OCI-LY3 (cell line): ENCODE measurements at regions not wholly inside any gene's neighbourhood (a gene's known extent, or its start where the extent isn't known, plus 50 kb on each side); places are given as distances from the start of the nearest gene placed in this dataset.

ENCODE experiments used
- H2AFZ ChIP-seq: fragments of 200-600, 300-600 bp; shearing (Covaris generic); 2 replicates; pipeline ENCODE4 v1.6.0; 2014; ENCODE audit warnings: antibody characterized with exemption, low read depth, low read length
- H3K27ac ChIP-seq: fragments of 200-600, 300-600 bp; sonication (generic); 2 replicates; pipeline ENCODE4 v1.5.1; 2014; ENCODE audit warnings: mild to moderate bottlenecking, low read length, moderate library complexity, mixed read lengths
- H3K27me3 ChIP-seq: fragments of 200-600, 300-600 bp; sonication (generic); 2 replicates; pipeline ENCODE4 v1.6.1; 2014; ENCODE audit warnings: low read depth, low read length, mixed read lengths
- H3K36me3 ChIP-seq: fragments of 200-600, 300-600 bp; sonication (generic); replicated peaks from 2 replicates; pipeline ENCODE3; 2014; ENCODE audit warnings: low read depth, low read length, mixed read lengths
- H3K4me1 ChIP-seq: fragments of 300-600, 200-600 bp; sonication (generic); 2 replicates; pipeline ENCODE4 v1.6.1; 2014; ENCODE audit warnings: low read length, mixed read lengths
- H3K4me2 ChIP-seq: fragments of 200-600, 300-600 bp; sonication (generic); 2 replicates; pipeline ENCODE4 v1.6.1; 2014; ENCODE audit warnings: low read length, mixed read lengths
- H3K4me3 ChIP-seq: fragments of 300-600, 200-600 bp; sonication (generic); 2 replicates; pipeline ENCODE4 v1.5.1; 2014; ENCODE audit warnings: antibody characterized with exemption, mild to moderate bottlenecking, low read length, moderate library complexity
- H3K79me2 ChIP-seq: fragments of 300-600, 200-600 bp; shearing (Covaris generic); 2 replicates; pipeline ENCODE4 v1.6.1; 2014; ENCODE audit warnings: mild to moderate bottlenecking, low read length, mixed read lengths
- H3K9ac ChIP-seq: fragments of 300-600, 200-600 bp; shearing (Covaris generic); 2 replicates; pipeline ENCODE4 v1.6.0; 2014; ENCODE audit warnings: mild to moderate bottlenecking, low read length, moderate library complexity
- H3K9me3 ChIP-seq: fragments of 200-600, 300-600 bp; shearing (Covaris generic); 2 replicates; pipeline ENCODE4 v1.6.1; 2014; ENCODE audit warnings: low read length, mixed read lengths; ENCODE audit not compliant: insufficient read depth
- H4K20me1 ChIP-seq: fragments of 200-600, 300-600 bp; sonication (generic); 2 replicates; pipeline ENCODE4 v1.6.1; 2016; ENCODE audit warnings: low read length, mixed read lengths; ENCODE audit not compliant: insufficient read depth
- CTCF ChIP-seq: fragments of 200-600, 300-600 bp; sonication (generic); IDR thresholded peaks from 2 replicates; pipeline ENCODE4 v1.5.1; 2014; ENCODE audit warnings: antibody characterized with exemption, low read length, low read depth
- EZH2phosphoT487 ChIP-seq: fragments of 200-600 bp; shearing (Covaris generic); IDR thresholded peaks from 2 replicates; pipeline ENCODE4 v1.6.1; 2018; ENCODE audit warnings: antibody characterized with exemption, mixed run types, low read depth

- peaks cover 12% of the 10 kb centered on the region; the same call in 1 of the 2 replicates for H3K27me3 ChIP-seq
- H2AFZ ChIP-seq: no peak overlapping the region
- H3K36me3 ChIP-seq: no peaks in the 10 kb centered on the region
- no peak overlapping the region for H3K9ac ChIP-seq
- H3K4me1 ChIP-seq: no peaks in the 10 kb centered on the region
- H3K4me2 ChIP-seq: no peak overlapping the region
- no peak overlapping the region for H3K27ac ChIP-seq
- no peaks in the 10 kb centered on the region for H4K20me1 ChIP-seq
- no peak for TF ChIP-seq EZH2phosphoT487
- no peak for TF ChIP-seq CTCF
- no peaks in the 10 kb centered on the region for H3K79me2 ChIP-seq
- H3K9me3 ChIP-seq: peaks cover 5% of the 10 kb centered on the region; the same call in 1 of the 2 replicates
- H3K4me3 ChIP-seq: no peak overlapping the region
These were observed 62.7 kb upstream of the TSPAN11 start for GRCh38 chr12:30863839-30864238.

GRCh38 chr12:30862486-30862885 lies 64.1 kb upstream of the TSPAN11 start:
- Histone ChIP-seq H3K27me3 (peaks cover 12% of the 10 kb centered on the region; the same call in 1 of the 2 replicates), H3K4me3 (no peak overlapping the region), H3K4me2 (no peak overlapping the region), H3K36me3 (no peaks in the 10 kb centered on the region), H3K27ac (no peak overlapping the region), H3K9ac (no peak overlapping the region), H3K4me1 (no peaks in the 10 kb centered on the region), H2AFZ (no peak overlapping the region), H3K9me3 (peaks cover 5% of the 10 kb centered on the region; the same call in 1 of the 2 replicates), H3K79me2 (no peaks in the 10 kb centered on the region), H4K20me1 (no peaks in the 10 kb centered on the region)
- TF ChIP-seq EZH2phosphoT487: no peak
- no peak for TF ChIP-seq CTCF

GRCh38 chr12:30859226-30859625 lies 67.3 kb upstream of the TSPAN11 start:
- no peak for TF ChIP-seq CTCF
- no peak for TF ChIP-seq EZH2phosphoT487
- no peak overlapping the region for H3K27ac ChIP-seq
- H3K4me1 ChIP-seq: no peaks in the 10 kb centered on the region

GRCh38 chr12:30858471-30858870 lies 68.1 kb upstream of the TSPAN11 start:
- peaks cover 10% of the 10 kb centered on the region for H3K27me3 ChIP-seq
- TF ChIP-seq CTCF (no peak), EZH2phosphoT487 (no peak)

More at GRCh38 chr12:30859226-30859625, 67.3 kb upstream of the TSPAN11 start:
- Histone ChIP-seq H3K9me3 (no peaks in the 10 kb centered on the region), H4K20me1 (no peaks in the 10 kb centered on the region), H3K36me3 (no peaks in the 10 kb centered on the region), H3K4me3 (no peak overlapping the region), H2AFZ (no peak overlapping the region), H3K79me2 (no peaks in the 10 kb centered on the region), H3K27me3 (peaks cover 12% of the 10 kb centered on the region), H3K4me2 (no peak overlapping the region), H3K9ac (no peak overlapping the region)

More at GRCh38 chr12:30858471-30858870, 68.1 kb upstream of the TSPAN11 start:
- H3K27ac ChIP-seq: no peak overlapping the region
- no peak overlapping the region for H3K4me2 ChIP-seq
- no peak overlapping the region for H3K4me3 ChIP-seq
- H4K20me1 ChIP-seq: no peaks in the 10 kb centered on the region
- H3K4me1 ChIP-seq: no peaks in the 10 kb centered on the region
- H2AFZ ChIP-seq: no peak overlapping the region
- no peaks in the 10 kb centered on the region for H3K79me2 ChIP-seq
- no peaks in the 10 kb centered on the region for H3K36me3 ChIP-seq
- H3K9ac ChIP-seq: no peak overlapping the region
- H3K9me3 ChIP-seq: no peaks in the 10 kb centered on the region
